ENCODE measurements at regions not wholly inside any gene's neighbourhood (a gene's known extent, or its start where the extent isn't known, plus 50 kb on each side); places are given as distances from the start of the nearest gene placed in this dataset.

DNA sequence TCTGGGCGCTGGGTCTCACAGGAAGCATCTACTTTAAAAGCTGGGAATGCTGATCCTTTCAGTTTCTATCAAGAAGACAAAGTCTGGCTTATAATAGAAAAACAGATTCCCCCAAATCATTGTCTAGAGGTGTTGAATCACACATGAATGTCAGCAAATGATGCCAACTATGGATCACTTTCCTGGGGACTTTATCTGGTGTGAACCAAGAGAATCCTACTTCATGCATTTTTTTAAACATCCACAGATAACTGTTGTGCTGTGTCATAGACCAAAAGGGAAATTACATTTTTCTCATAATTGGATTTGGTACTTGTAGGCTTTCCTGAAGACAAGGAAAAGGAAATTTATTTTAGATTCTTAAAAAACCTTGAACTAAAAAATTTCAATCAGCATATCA lies 132.7 kb downstream of the CD47 start:
- no peak for FAIRE-seq
- no peak overlapping the region for H3K4ac ChIP-seq (replicated peaks; ENCODE audit: insufficient read length, low read depth, low read length)
- no peaks in the 10 kb centered on the region for H3K79me1 ChIP-seq (ENCODE audit: low read depth, low read length)
- no peaks in the 10 kb centered on the region for H3K27me3 ChIP-seq (replicated peaks in 1 of 4; ENCODE audit: control insufficient read depth in 3 of 4, extremely low read depth in 1 of 4, insufficient read depth in 3 of 4, low read length in 3 of 4)
- H2BK20ac ChIP-seq (ENCODE audit: low read length): no peak overlapping the region
- H3K4me1 ChIP-seq (replicated peaks in 1 of 4; ENCODE audit: control insufficient read depth in 3 of 4, insufficient read depth in 4 of 4, low read length in 3 of 4): peaks cover 0 to 2% (median under 1%) of the 10 kb centered on the region in 4 experiments; a peak in 2 of 7 replicates
- no peaks in the 10 kb centered on the region for H3K79me2 ChIP-seq (ENCODE audit: control insufficient read depth in 1 of 2, insufficient read depth in 2 of 2, low read length in 2 of 2)
- ChIA-PET CTCF (ENCODE audit: partially characterized antibody) (no interaction called here), POLR2A (ENCODE audit: partially characterized antibody) (no interaction called here)
- no peaks in the 10 kb centered on the region for H3K23me2 ChIP-seq (ENCODE audit: low read depth, low read length)
- H3K23ac ChIP-seq (ENCODE audit: insufficient read length): no peak overlapping the region
- no peak overlapping the region for H2AFZ ChIP-seq (ENCODE audit: low read length)
- no peak overlapping the region for H4K8ac ChIP-seq (ENCODE audit: extremely low read depth, insufficient read depth, low read length)
- TF ChIP-seq NANOG (IDR thresholded peaks at IDR 0.05; ENCODE audit: insufficient read depth, low read depth, low read length, poor library complexity, severe bottlenecking): no peak
- TF ChIP-seq RFX5 (IDR thresholded peaks at IDR 0.05; ENCODE audit: borderline replicate concordance, low read depth, low read length): no peak
- TF ChIP-seq CTCF (IDR thresholded peaks at IDR 0.05; ENCODE audit: control extremely low read depth in 1 of 3, insufficient read depth in 1 of 3, low read depth in 1 of 3, low read length in 3 of 3): no peak
- no peak for TF ChIP-seq RNF2 (IDR thresholded peaks at IDR 0.05; ENCODE audit: borderline replicate concordance, low read depth, low read length, missing control alignments, poor library complexity, severe bottlenecking)
- TF ChIP-seq RBBP5 (IDR thresholded peaks at IDR 0.05; ENCODE audit: borderline replicate concordance, low read depth, low read length): no peak
- no peak for TF ChIP-seq SUZ12 (IDR thresholded peaks at IDR 0.05; ENCODE audit: low read length)
- no peak for TF ChIP-seq SRF (IDR thresholded peaks at IDR 0.05; ENCODE audit: low read depth, low read length)
- TF ChIP-seq SP4 (IDR thresholded peaks at IDR 0.05; ENCODE audit: low read length): no peak
- TF ChIP-seq USF2 (IDR thresholded peaks at IDR 0.05; ENCODE audit: low read length): no peak
- no peak for TF ChIP-seq E2F6 (IDR thresholded peaks at IDR 0.05)
- WGBS, 2 experiments (ENCODE audit: extremely low coverage in 1 of 2, insufficient coverage in 1 of 2, insufficient read length in 1 of 2, insufficient replicate concordance in 2 of 2, low coverage in 1 of 2, low lambda C conversion rate in 2 of 2, missing lambda C conversion rate in 1 of 2): 67% methylated on average over 1 of the region's 1 CpG; no CpG with 5 or more reads in 1 of the 2 experiments
- no peak overlapping the region for H3K9ac ChIP-seq (replicated peaks in 1 of 4; ENCODE audit: extremely low read depth in 1 of 4, low read depth in 3 of 4, low read length in 3 of 4)
- H2BK12ac ChIP-seq (ENCODE audit: low read depth, low read length): no peak overlapping the region
- no peak for DNase-seq (ENCODE audit: low read depth in 1 of 2, low spot score in 2 of 2)
- H3K56ac ChIP-seq (replicated peaks; ENCODE audit: insufficient read length, low read depth, low read length): no peak overlapping the region
- no peaks in the 10 kb centered on the region for H3K9me3 ChIP-seq (ENCODE audit: insufficient read depth in 2 of 2, low read depth in 1 of 2, low read length in 1 of 2)
- no peak overlapping the region for H3K14ac ChIP-seq (ENCODE audit: insufficient read length)
- no peak overlapping the region for H3K4me2 ChIP-seq (ENCODE audit: insufficient read depth in 1 of 2, low read depth in 2 of 2, low read length in 2 of 2)
- no peak overlapping the region for H3K4me3 ChIP-seq (ENCODE audit: extremely low read depth in 1 of 4, insufficient read depth in 2 of 4, low read depth in 3 of 4, low read length in 4 of 4)
- H3K18ac ChIP-seq (ENCODE audit: extremely low read depth, low read length): no peak overlapping the region
- no peak overlapping the region for H2AK5ac ChIP-seq (ENCODE audit: low read depth, low read length)
- no peaks in the 10 kb centered on the region for H4K20me1 ChIP-seq (replicated peaks in 1 of 2; ENCODE audit: control insufficient read depth in 1 of 2, insufficient read depth in 2 of 2, low read length in 2 of 2)
- no peak overlapping the region for H4K91ac ChIP-seq (replicated peaks; ENCODE audit: insufficient read length, low read length)
- no peak overlapping the region for H2BK15ac ChIP-seq (ENCODE audit: low read length)
- no peak overlapping the region for H4K5ac ChIP-seq (ENCODE audit: insufficient read length, low read depth, low read length)
- no peaks in the 10 kb centered on the region for H3K36me3 ChIP-seq (ENCODE audit: control insufficient read depth in 2 of 4, insufficient read depth in 4 of 4, low read length in 3 of 4)
- no peak overlapping the region for H3K27ac ChIP-seq (ENCODE audit: low read depth, low read length)
- no peak overlapping the region for H2BK5ac ChIP-seq (ENCODE audit: low read depth, low read length)
- no peak overlapping the region for H2BK120ac ChIP-seq (replicated peaks; ENCODE audit: low read depth, low read length)
